GM20000 (cell line): ENCODE measurements at regions not wholly inside any gene's neighbourhood (a gene's known extent, or its start where the extent isn't known, plus 50 kb on each side); places are given as distances from the start of the nearest gene placed in this dataset.

Experiments used
- DNase-seq: peaks from one replicate; pipeline ENCODE4 v3.0.0; 2012; ENCODE audit warnings: low spot score
- TF ChIP-seq, protein P1 (sequence below): IDR thresholded peaks from 2 replicates; pipeline ENCODE4 v1.5.1; 2012; ENCODE audit warnings: mild to moderate bottlenecking, control low read depth; ENCODE audit errors: extremely low read depth, missing control alignments

DNA sequence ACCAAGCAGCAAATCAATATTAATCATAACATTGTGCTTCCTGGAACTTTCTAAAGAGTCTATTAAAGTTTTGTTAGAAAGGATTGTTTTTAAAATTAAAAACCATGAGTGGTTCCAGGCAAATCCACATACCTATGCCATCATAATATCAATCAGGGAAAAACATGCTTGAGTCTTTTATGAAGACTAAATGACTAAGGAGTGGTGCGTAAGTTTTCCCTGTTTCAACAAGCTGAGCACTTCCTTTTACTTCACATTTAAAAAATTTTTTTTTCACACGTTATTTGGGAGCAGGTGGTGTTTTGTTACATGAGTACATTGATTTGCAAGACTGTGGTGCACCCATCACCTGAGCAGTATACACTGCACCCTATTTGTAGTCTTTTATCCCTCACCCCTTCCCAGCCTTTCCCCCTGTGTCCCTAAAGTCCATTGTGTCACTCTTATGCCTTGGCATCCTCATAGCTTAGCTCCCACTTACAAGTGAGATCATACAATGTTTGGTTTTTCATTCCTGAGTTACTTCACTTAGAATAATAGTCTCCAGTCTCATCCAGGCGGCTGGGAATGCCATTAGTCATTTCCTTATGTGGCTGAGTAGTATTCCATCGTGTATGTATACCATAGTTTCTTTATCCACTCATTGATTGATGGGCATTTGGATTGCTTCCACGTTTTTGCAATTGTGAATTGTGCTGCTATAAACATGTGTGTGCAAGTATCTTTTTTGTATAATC, 1190.3 kb upstream of the RAG2 start:
- TF ChIP-seq, protein P1, sequence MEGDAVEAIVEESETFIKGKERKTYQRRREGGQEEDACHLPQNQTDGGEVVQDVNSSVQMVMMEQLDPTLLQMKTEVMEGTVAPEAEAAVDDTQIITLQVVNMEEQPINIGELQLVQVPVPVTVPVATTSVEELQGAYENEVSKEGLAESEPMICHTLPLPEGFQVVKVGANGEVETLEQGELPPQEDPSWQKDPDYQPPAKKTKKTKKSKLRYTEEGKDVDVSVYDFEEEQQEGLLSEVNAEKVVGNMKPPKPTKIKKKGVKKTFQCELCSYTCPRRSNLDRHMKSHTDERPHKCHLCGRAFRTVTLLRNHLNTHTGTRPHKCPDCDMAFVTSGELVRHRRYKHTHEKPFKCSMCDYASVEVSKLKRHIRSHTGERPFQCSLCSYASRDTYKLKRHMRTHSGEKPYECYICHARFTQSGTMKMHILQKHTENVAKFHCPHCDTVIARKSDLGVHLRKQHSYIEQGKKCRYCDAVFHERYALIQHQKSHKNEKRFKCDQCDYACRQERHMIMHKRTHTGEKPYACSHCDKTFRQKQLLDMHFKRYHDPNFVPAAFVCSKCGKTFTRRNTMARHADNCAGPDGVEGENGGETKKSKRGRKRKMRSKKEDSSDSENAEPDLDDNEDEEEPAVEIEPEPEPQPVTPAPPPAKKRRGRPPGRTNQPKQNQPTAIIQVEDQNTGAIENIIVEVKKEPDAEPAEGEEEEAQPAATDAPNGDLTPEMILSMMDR = no peak
- DNase-seq = no peak

DNA sequence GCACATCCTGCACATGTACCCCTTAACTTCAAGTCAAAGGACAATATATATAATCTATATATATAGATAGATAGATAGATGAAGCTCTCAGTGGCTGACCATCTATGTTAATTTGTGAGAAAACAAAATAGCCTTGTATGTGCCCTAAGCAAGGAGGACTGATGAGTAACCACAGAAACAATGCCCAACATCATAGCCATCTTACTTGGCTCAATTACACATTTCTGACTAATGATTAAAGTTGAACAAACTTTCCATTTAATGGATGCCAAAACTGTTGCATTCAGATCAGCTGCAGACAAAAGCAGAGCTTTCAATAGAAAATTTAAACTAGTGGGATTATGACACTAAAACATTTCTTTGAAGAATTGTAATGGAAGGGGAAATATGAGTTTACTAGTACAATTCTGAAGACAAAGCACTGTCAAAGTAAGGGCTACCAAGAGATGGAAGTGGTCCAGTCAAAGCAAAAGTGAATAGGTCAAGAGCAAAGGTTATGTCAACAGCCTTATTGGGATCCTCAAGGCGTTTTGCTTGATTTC, 1188.2 kb upstream of the RAG2 start:
- TF ChIP-seq, protein P1 = no peak
- DNase-seq = no peak

DNA sequence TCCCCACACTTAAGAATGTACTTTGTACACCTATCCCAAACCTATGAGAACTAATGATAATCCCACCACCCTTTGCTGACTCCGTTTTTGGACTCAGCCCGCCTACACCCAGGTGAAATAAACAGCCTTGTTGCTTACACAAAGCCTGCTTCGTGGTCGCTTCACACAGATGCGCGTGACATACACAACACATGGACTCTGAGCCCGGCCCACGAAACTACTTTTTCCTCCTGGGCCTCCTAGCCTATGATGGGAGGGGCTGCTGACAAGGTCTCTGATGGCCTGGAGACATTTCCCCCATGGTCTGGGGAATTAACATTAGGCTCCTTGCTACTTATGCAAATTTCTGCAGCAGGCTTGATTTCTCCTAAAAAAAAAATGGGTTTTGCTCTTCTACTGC, 1176.4 kb upstream of the RAG2 start:
- TF ChIP-seq, protein P1 = no peak
- no peak for DNase-seq

DNA sequence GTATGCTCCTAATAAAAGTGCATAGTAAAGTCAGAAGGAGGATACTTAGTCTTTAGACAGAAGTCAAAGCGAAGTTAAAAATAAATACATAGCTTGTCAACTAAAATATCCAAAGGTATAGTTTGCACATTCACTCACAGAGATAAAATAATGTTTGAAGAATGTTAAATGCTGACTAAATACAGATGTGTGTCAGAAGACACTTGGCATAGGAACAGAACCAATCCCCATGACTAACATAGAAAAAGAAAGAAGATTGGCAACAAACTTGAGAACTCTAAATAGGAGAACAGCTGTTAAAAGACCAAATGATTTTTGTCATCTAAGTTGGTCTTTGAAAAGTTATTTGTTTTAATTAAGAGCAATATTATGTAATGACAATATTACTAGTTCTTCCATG, 1172.1 kb upstream of the RAG2 start:
- DNase-seq = no peak

DNA sequence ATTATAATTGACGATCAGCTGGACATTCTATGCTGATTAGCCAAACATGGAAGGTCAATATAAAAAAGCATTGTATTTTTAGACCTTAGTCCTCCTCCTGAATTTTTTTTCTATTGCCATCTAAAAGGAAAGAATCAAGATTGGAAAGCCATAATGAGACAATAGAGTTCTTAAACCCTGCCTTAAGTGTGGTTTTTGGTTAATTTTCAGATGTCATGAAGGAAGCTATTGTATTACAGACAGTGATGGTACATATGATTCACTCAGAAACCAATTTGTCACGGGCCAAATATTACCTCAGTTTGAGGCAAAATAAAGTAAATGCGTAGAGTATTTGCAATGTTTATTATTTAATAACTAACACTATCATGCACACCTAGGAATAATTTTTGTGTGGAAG, 1164.0 kb upstream of the RAG2 start:
- no peak for DNase-seq
- TF ChIP-seq, protein P1 = no peak

More for the DNA sequence above, 1172.1 kb upstream of the RAG2 start:
- TF ChIP-seq, protein P1 = no peak

DNA sequence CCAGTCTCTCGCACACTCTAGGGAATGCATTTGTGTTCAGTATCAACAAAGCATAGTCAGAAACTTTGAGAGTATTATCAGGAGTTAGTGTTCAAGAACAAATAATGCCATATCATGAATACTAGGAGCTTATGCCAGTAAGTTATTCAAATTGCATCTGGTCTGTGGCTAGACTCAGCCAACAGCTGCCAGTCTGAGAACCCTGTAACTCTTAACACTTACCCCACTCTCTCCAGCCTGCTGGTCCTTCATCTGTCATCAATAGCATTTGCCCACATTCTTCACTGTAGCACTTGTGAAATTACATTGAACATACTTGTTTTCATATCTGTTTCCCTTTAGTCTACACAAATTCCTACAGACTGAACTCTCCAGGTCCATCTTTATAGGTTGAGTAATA, 1157.5 kb upstream of the RAG2 start:
- no peak for DNase-seq
- TF ChIP-seq, protein P1 = no peak

DNA sequence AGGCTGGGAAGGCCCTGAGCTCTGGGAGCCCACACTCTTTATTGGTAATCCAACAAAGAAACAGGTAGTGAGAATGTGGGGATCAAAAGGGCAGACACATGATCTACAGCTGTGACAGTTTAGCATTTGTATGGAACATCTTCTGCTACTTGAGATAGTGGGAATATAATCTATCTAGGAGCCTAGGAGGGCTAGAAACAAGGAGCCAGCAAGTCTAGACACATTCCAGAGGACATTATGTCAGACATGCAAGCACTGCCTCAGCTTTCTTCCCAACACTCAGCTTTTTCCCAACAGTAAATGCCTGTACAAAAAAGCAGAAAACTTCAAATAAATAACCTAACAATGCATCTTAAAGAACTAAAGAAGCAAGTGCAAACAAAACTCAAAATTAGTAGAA, 1150.6 kb upstream of the RAG2 start:
- TF ChIP-seq, protein P1 = no peak
- DNase-seq = no peak
